Stimulated activated CD4-positive, alpha-beta T cell treated with anti-CD3 and anti-CD28 coated beads, TNF-alpha, amount 100 ng/mL, for 48 hours (primary cell): ENCODE measurements at regions not wholly inside any gene's neighbourhood (a gene's known extent, or its start where the extent isn't known, plus 50 kb on each side); places are given as distances from the start of the nearest gene placed in this dataset.

Experiments used
- DNase-seq, 3 donors: peaks; one replicate each; pipeline ENCODE4 v3.0.0-alpha.2; 2020; ENCODE audit warnings: low read depth in 3 of 3

GRCh38 chr21:36532769-36533467 is 53.0 kb upstream of the CLDN14 start:
- no peak for DNase-seq

GRCh38 chr21:36533468-36533848 is 53.5 kb upstream of the CLDN14 start:
- no peak for DNase-seq

- DNase-seq: no peak
Measured at GRCh38 chr21:36534656-36535055, 54.7 kb upstream of the CLDN14 start.

- no peak for DNase-seq
Measured at GRCh38 chr21:36535618-36536241, 55.8 kb upstream of the CLDN14 start.

GRCh38 chr21:36538761-36539160 is 58.8 kb upstream of the CLDN14 start:
- no peak for DNase-seq

- DNase-seq: no peak
Measured at GRCh38 chr21:36539434-36540150, 59.7 kb upstream of the CLDN14 start.

- DNase-seq: no peak
Measured at GRCh38 chr21:36540700-36541099, 60.8 kb upstream of the CLDN14 start.

- no peak for DNase-seq
Measured at GRCh38 chr21:36541721-36542139, 61.8 kb upstream of the CLDN14 start.

GRCh38 chr21:36542312-36543101 is 62.6 kb upstream of the CLDN14 start:
- DNase-seq: no peak

GRCh38 chr21:36543924-36544323 is 64.0 kb upstream of the CLDN14 start:
- DNase-seq: no peak

GRCh38 chr21:36544545-36544944 is 64.6 kb upstream of the CLDN14 start:
- no peak for DNase-seq

GRCh38 chr21:36545776-36546511 is 66.0 kb upstream of the CLDN14 start:
- DNase-seq: no peak

GRCh38 chr21:36547464-36547863 is 67.5 kb upstream of the CLDN14 start:
- DNase-seq: no peak

GRCh38 chr21:36548866-36549265 is 68.9 kb upstream of the CLDN14 start:
- no peak for DNase-seq

GRCh38 chr21:36549470-36549869 is 69.5 kb upstream of the CLDN14 start:
- DNase-seq: no peak

GRCh38 chr21:36550761-36551160 is 70.8 kb upstream of the CLDN14 start:
- DNase-seq: no peak

- no peak for DNase-seq
Measured at GRCh38 chr21:36551321-36551720, 71.4 kb upstream of the CLDN14 start.

- no peak for DNase-seq
Measured at GRCh38 chr21:36551731-36552433, 72.0 kb upstream of the CLDN14 start.

- no peak for DNase-seq
Measured at GRCh38 chr21:36552434-36552785, 72.5 kb upstream of the CLDN14 start.

- DNase-seq: no peak
Measured at GRCh38 chr21:36553406-36553805, 73.5 kb upstream of the CLDN14 start.
